Keratinocyte (primary cell): ENCODE measurements at regions not wholly inside any gene's neighbourhood (a gene's known extent, or its start where the extent isn't known, plus 50 kb on each side); places are given as distances from the start of the nearest gene placed in this dataset.
A peak's percentile ranks its signal among the peaks of the same experiment; 100 is the strongest.

Experiments used
- DNase-seq: peaks from one replicate; pipeline ENCODE4 v3.0.0-alpha.2; 2011; ENCODE audit warnings: low read depth, missing footprints, low spot score
- FAIRE-seq: peaks from 2 replicates; lab custom pipeline; 2011; peaks lifted over from hg19 to GRCh38; lab: Jason Lieb, UNC
- H2AFZ ChIP-seq: 2 replicates; pipeline ENCODE4 v1.6.0; 2012; ENCODE audit warnings: low read length, control low read depth, inconsistent platforms; ENCODE audit not compliant: control insufficient read depth
- H3K27ac ChIP-seq: 2 replicates; pipeline ENCODE4 v1.5.1; 2011; ENCODE audit warnings: low read length; ENCODE audit not compliant: control insufficient read depth, insufficient read depth
- H3K27me3 ChIP-seq: 3 replicates; pipeline ENCODE4 v1.6.0; 2011; ENCODE audit warnings: low read length; ENCODE audit not compliant: control insufficient read depth, insufficient read depth; ENCODE audit errors: extremely low read depth
- H3K36me3 ChIP-seq, 2 experiments: 2 replicates in 1 of 2; 3 replicates in 1 of 2; pipeline ENCODE4 v1.5.1; 2011; ENCODE audit warnings: low read length in 2 of 2, mild to moderate bottlenecking in 1 of 2; ENCODE audit not compliant: control insufficient read depth in 2 of 2, insufficient read depth in 2 of 2; ENCODE audit errors: extremely low read depth in 1 of 2
- H3K4me1 ChIP-seq: 3 replicates; pipeline ENCODE4 v1.5.1; 2011; ENCODE audit warnings: low read length; ENCODE audit not compliant: control insufficient read depth, insufficient read depth; ENCODE audit errors: extremely low read depth
- H3K4me2 ChIP-seq: 3 replicates; pipeline ENCODE4 v1.6.0; 2011; ENCODE audit warnings: low read depth, low read length; ENCODE audit not compliant: control insufficient read depth, insufficient read depth; ENCODE audit errors: extremely low read depth
- H3K4me3 ChIP-seq, 3 experiments: fragments of 200-600 bp in 1 of 3; sonication (generic) in 1 of 3; 2 replicates in 2 of 3; 3 replicates in 1 of 3; pipeline ENCODE4 v1.5.1; 2011 to 2016; ENCODE audit warnings: low read length in 3 of 3, mild to moderate bottlenecking in 3 of 3, control low read depth in 2 of 3, inconsistent platforms in 1 of 3, low read depth in 1 of 3, mixed read lengths in 1 of 3, mixed run types in 1 of 3, moderate library complexity in 1 of 3; ENCODE audit not compliant: control insufficient read depth in 2 of 3, insufficient read depth in 2 of 3; ENCODE audit errors: extremely low read depth in 1 of 3
- H3K79me2 ChIP-seq: 2 replicates; pipeline ENCODE4 v1.6.0; 2012; ENCODE audit warnings: low read length; ENCODE audit not compliant: control insufficient read depth, insufficient read depth
- H3K9ac ChIP-seq: 3 replicates; pipeline ENCODE4 v1.6.0; 2011; ENCODE audit warnings: low read length; ENCODE audit not compliant: control insufficient read depth, insufficient read depth; ENCODE audit errors: extremely low read depth
- H3K9me1 ChIP-seq: 3 replicates; pipeline ENCODE4 v1.6.0; 2011; ENCODE audit warnings: low read length; ENCODE audit not compliant: control insufficient read depth, insufficient read depth; ENCODE audit errors: extremely low read depth
- H3K9me3 ChIP-seq: 2 replicates; pipeline ENCODE4 v1.5.1; 2012; ENCODE audit warnings: low read depth, low read length; ENCODE audit not compliant: control insufficient read depth
- H4K20me1 ChIP-seq: 3 replicates; pipeline ENCODE4 v1.6.0; 2011; ENCODE audit warnings: low read length; ENCODE audit not compliant: control insufficient read depth, insufficient read depth; ENCODE audit errors: extremely low read depth
- EZH2 ChIP-seq: IDR thresholded peaks from one replicate; pipeline ENCODE4 v1.6.1; 2012; ENCODE audit warnings: inconsistent platforms, mild to moderate bottlenecking, low read length, moderate library complexity
- dilution Hi-C: fragments of 300-500 bp; cut with MboI; formaldehyde crosslinking; loops from one replicate; pipeline ENCODE4 v1.7.0; 2020; ENCODE audit warnings: low sequenced_read_pairs; ENCODE audit not compliant: extremely low pct_ligation_motif_present
- TF ChIP-seq, protein P1 (sequence below), 3 experiments: IDR thresholded peaks in 1 of 3; conservative IDR thresholded peaks in 1 of 3; optimal IDR thresholded peaks in 1 of 3; 2 replicates in 2 of 3; 3 replicates in 1 of 3; pipeline versions ENCODE3 to v1.5.1; 2011; ENCODE audit warnings: low read length in 3 of 3, mild to moderate bottlenecking in 3 of 3, moderate library complexity in 2 of 3, control low read depth in 1 of 3, inconsistent platforms in 1 of 3; ENCODE audit not compliant: insufficient read depth in 2 of 3; ENCODE audit errors: extremely low read depth in 1 of 3

GRCh38 chr11:106304274-106304673 is 226.8 kb downstream of the AASDHPPT start:
- no peaks in the 10 kb centered on the region for H3K9me3 ChIP-seq
- H3K9me1 ChIP-seq: no peaks in the 10 kb centered on the region
- H2AFZ ChIP-seq: no peak overlapping the region
- dilution Hi-C loops: no loop called here
- no peak overlapping the region for H3K4me3 ChIP-seq
- no peaks in the 10 kb centered on the region for H4K20me1 ChIP-seq
- peak; percentile 41 for FAIRE-seq
- no peaks in the 10 kb centered on the region for H3K79me2 ChIP-seq
- no peak overlapping the region for H3K27ac ChIP-seq
- DNase-seq: no peak
- H3K4me1 ChIP-seq: no peaks in the 10 kb centered on the region
- no peak overlapping the region for H3K9ac ChIP-seq
- no peak for TF ChIP-seq EZH2
- TF ChIP-seq, protein P1, sequence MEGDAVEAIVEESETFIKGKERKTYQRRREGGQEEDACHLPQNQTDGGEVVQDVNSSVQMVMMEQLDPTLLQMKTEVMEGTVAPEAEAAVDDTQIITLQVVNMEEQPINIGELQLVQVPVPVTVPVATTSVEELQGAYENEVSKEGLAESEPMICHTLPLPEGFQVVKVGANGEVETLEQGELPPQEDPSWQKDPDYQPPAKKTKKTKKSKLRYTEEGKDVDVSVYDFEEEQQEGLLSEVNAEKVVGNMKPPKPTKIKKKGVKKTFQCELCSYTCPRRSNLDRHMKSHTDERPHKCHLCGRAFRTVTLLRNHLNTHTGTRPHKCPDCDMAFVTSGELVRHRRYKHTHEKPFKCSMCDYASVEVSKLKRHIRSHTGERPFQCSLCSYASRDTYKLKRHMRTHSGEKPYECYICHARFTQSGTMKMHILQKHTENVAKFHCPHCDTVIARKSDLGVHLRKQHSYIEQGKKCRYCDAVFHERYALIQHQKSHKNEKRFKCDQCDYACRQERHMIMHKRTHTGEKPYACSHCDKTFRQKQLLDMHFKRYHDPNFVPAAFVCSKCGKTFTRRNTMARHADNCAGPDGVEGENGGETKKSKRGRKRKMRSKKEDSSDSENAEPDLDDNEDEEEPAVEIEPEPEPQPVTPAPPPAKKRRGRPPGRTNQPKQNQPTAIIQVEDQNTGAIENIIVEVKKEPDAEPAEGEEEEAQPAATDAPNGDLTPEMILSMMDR (optimal IDR thresholded peaks at IDR 0.05 in 1 of 3, IDR thresholded peaks at IDR 0.05 in 1 of 3, conservative IDR thresholded peaks at IDR 0.05 in 1 of 3; ENCODE audit: extremely low read depth in 1 of 3, insufficient read depth in 2 of 3, low read length in 3 of 3): no peak
- H3K36me3 ChIP-seq: no peaks in the 10 kb centered on the region
- H3K27me3 ChIP-seq: no peaks in the 10 kb centered on the region
- no peak overlapping the region for H3K4me2 ChIP-seq

DNA sequence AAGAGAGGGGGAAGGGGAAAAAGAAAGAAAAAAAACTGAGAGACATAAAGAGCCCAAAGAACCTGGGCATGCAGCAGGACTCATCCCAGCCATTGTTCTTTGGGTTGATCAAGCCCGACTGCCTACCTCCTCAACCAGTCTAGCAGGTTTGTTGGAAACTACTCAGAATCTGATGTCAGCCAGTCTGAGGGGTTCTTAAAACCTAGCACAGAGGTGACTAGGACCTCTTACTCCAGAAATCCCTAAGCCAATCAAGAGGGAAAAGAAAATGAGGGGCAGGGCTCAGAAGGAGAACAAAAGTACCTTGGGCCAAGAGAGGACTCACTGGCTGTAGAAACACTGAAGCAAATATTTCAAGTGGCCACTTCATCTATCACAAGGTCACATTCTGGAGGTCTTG is 228.0 kb downstream of the AASDHPPT start:
- Histone ChIP-seq H3K27ac (no peak overlapping the region), H3K27me3 (no peaks in the 10 kb centered on the region), H3K9me1 (no peaks in the 10 kb centered on the region), H3K36me3 (no peaks in the 10 kb centered on the region), H3K4me1 (no peaks in the 10 kb centered on the region), H3K4me3 (no peak overlapping the region), H3K4me2 (no peak overlapping the region), H3K79me2 (no peaks in the 10 kb centered on the region), H3K9ac (no peak overlapping the region), H3K9me3 (no peaks in the 10 kb centered on the region), H2AFZ (no peak overlapping the region), H4K20me1 (no peaks in the 10 kb centered on the region)
- TF ChIP-seq, protein P1 (optimal IDR thresholded peaks at IDR 0.05 in 1 of 3, IDR thresholded peaks at IDR 0.05 in 1 of 3, conservative IDR thresholded peaks at IDR 0.05 in 1 of 3; ENCODE audit: extremely low read depth in 1 of 3, insufficient read depth in 2 of 3, low read length in 3 of 3): no peak
- no peak for TF ChIP-seq EZH2
- DNase-seq (no peak), FAIRE-seq (no peak)
- dilution Hi-C loops: no loop called here
